ENCODE measurements at regions not wholly inside any gene's neighbourhood (a gene's known extent, or its start where the extent isn't known, plus 50 kb on each side); places are given as distances from the start of the nearest gene placed in this dataset.

GRCh38 chr2:129400826-129401225 is 578.6 kb upstream of the RAB6C start:
- no peak for TF ChIP-seq ESRRA (CRISPR knock-in tag; IDR thresholded peaks at IDR 0.05; ENCODE audit: borderline replicate concordance)
- TF ChIP-seq CTCF (IDR thresholded peaks at IDR 0.05), result no peak
- TF ChIP-seq ATF3 (CRISPR knock-in tag; conservative IDR thresholded peaks at IDR 0.05), result no peak
- TF ChIP-seq IRF1 (CRISPR knock-in tag; IDR thresholded peaks at IDR 0.05), result no peak
- no peak for TF ChIP-seq SP1 (CRISPR knock-in tag; conservative IDR thresholded peaks at IDR 0.05)
- no peak for TF ChIP-seq IRF2 (CRISPR knock-in tag; IDR thresholded peaks at IDR 0.05; ENCODE audit: borderline replicate concordance, low read depth)
- no peak for TF ChIP-seq FOXP4 (CRISPR knock-in tag; IDR thresholded peaks at IDR 0.05)
- no peak for TF ChIP-seq TP53 (CRISPR knock-in tag; IDR thresholded peaks at IDR 0.05)
- TF ChIP-seq FOXK1 (CRISPR knock-in tag; IDR thresholded peaks at IDR 0.05), result no peak
